Effector memory CD4-positive, alpha-beta T cell (primary cell): ENCODE measurements at regions not wholly inside any gene's neighbourhood (a gene's known extent, or its start where the extent isn't known, plus 50 kb on each side); places are given as distances from the start of the nearest gene placed in this dataset.
"Not testable (repeated sequence)": the region's sequence is repeated elsewhere in the genome, so short reads cannot be mapped to it uniquely, and the experiment has no call there.

ENCODE experiments used
- DNase-seq, 3 donors: peaks; one replicate each; pipeline ENCODE4 v3.0.0-alpha.2; 2020
- H3K27ac ChIP-seq: 2 replicates; pipeline ENCODE4 v1.7.0; 2013; ENCODE audit warnings: mild to moderate bottlenecking, low read length, moderate library complexity; ENCODE audit not compliant: insufficient read depth, poor library complexity, severe bottlenecking
- H3K27me3 ChIP-seq: replicated peaks from 2 replicates; pipeline ENCODE4 v1.7.0; 2013; ENCODE audit warnings: mild to moderate bottlenecking, low read length; ENCODE audit not compliant: insufficient read depth, control insufficient read depth, poor library complexity, severe bottlenecking
- H3K36me3 ChIP-seq: 2 replicates; pipeline ENCODE4 v1.7.0; 2013; ENCODE audit warnings: mild to moderate bottlenecking, low read length, moderate library complexity; ENCODE audit not compliant: control insufficient read depth, insufficient read depth
- H3K4me1 ChIP-seq: 2 replicates; pipeline ENCODE4 v1.7.0; 2013; ENCODE audit warnings: low read length, mild to moderate bottlenecking; ENCODE audit not compliant: control insufficient read depth, insufficient read depth, poor library complexity, severe bottlenecking
- H3K4me3 ChIP-seq: 2 replicates; pipeline ENCODE4 v1.7.0; 2013; ENCODE audit warnings: low read length, low read depth, mild to moderate bottlenecking; ENCODE audit not compliant: insufficient read depth, poor library complexity, severe bottlenecking
- H3K9me3 ChIP-seq: 2 replicates; pipeline ENCODE4 v1.7.0; 2013; ENCODE audit warnings: mild to moderate bottlenecking, low read length, moderate library complexity; ENCODE audit not compliant: control insufficient read depth

GRCh38 chr14:89667983-89668382 is 250.9 kb upstream of the FOXN3 start:
- Histone ChIP-seq H3K9me3 (no peaks in the 10 kb centered on the region), H3K4me1 (no peaks in the 10 kb centered on the region), H3K36me3 (no peaks in the 10 kb centered on the region), H3K4me3 (no peak overlapping the region), H3K27ac (no peak overlapping the region), H3K27me3 (no peaks in the 10 kb centered on the region)
- DNase-seq = no peak

DNA sequence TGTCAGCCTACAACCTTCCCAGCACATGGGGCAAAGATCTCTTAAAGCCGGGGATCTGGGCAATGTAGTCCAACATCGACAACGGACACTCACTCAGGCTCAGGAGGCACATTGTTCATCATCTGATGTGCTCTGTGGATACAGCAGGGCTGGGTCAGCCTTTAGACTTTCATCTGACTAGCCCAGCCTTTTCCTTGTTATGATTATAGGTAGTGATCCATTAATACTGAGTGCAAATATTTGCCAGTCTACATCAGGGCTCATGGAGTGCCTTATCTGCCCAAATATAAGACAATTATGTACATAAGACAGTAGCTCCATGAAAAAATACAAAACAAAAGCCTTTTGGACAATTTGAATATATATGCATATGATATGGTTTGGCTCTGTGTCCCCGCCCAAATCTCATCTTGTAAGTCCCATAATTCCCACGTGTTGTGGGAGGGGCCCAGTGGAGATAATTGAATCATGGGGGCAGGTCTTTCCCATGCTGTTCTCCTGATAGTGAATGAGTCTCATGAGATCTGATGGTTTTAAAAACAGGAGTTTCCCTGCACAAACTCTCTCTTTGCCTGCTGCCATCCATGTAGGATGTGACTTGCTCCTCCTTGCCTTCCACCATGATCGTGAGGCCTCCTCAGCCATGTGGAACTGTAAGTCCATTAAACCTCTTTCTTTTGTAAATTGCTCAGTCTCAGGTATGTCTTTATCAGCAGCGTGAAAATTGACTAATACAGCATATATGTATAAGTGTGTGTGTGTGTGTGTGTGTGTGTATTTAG is 248.5 kb upstream of the FOXN3 start:
- H3K27me3 ChIP-seq, H3K4me1 ChIP-seq, H3K27ac ChIP-seq, H3K9me3 ChIP-seq, H3K4me3 ChIP-seq, DNase-seq, H3K36me3 ChIP-seq: not testable (repeated sequence)

- no peak for DNase-seq
- no peaks in the 10 kb centered on the region for H3K27me3 ChIP-seq
- no peaks in the 10 kb centered on the region for H3K9me3 ChIP-seq
- H3K36me3 ChIP-seq = no peaks in the 10 kb centered on the region
- H3K27ac ChIP-seq = no peak overlapping the region
- no peaks in the 10 kb centered on the region for H3K4me1 ChIP-seq
- H3K4me3 ChIP-seq = no peak overlapping the region
These were observed 244.4 kb upstream of the FOXN3 start for GRCh38 chr14:89661392-89661791.

GRCh38 chr14:89660625-89661233 is 243.7 kb upstream of the FOXN3 start:
- not testable (repeated sequence) for H3K4me3 ChIP-seq, H3K9me3 ChIP-seq, H3K36me3 ChIP-seq, H3K4me1 ChIP-seq, DNase-seq, H3K27me3 ChIP-seq, H3K27ac ChIP-seq

- no peaks in the 10 kb centered on the region for H3K27me3 ChIP-seq
- no peaks in the 10 kb centered on the region for H3K36me3 ChIP-seq
- H3K4me3 ChIP-seq = no peak overlapping the region
- DNase-seq = no peak
- H3K9me3 ChIP-seq = no peaks in the 10 kb centered on the region
- no peak overlapping the region for H3K27ac ChIP-seq
- no peaks in the 10 kb centered on the region for H3K4me1 ChIP-seq
These were observed 243.1 kb upstream of the FOXN3 start for GRCh38 chr14:89660166-89660565.

GRCh38 chr14:89658977-89659670 is 242.1 kb upstream of the FOXN3 start:
- Histone ChIP-seq H3K36me3 (no peaks in the 10 kb centered on the region), H3K4me1 (no peaks in the 10 kb centered on the region), H3K4me3 (no peak overlapping the region), H3K27ac (no peak overlapping the region), H3K27me3 (no peaks in the 10 kb centered on the region), H3K9me3 (no peaks in the 10 kb centered on the region)
- DNase-seq = no peak

DNA sequence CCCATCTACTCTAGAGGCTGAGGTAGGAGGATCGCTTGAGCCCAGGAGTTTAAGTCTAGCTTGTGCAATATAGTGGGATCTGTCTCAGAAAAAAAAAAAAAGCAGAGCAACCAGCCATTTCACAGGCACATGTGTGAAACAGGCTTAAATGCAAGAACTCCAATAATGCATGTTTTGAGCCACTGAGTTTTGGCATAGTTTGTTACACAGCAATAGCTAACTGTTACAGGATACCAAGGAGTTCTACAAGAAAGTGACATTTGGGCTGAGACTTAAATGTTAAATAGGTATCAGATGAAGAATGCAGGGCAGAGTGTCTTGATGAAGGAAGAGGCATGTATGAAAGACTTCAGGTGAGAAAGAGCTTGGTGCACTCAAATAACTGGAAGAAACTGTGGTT is 240.0 kb upstream of the FOXN3 start:
- H3K27me3 ChIP-seq = no peaks in the 10 kb centered on the region
- no peak overlapping the region for H3K27ac ChIP-seq
- no peak overlapping the region for H3K4me3 ChIP-seq
- no peaks in the 10 kb centered on the region for H3K36me3 ChIP-seq
- no peak for DNase-seq
- no peaks in the 10 kb centered on the region for H3K9me3 ChIP-seq
- H3K4me1 ChIP-seq = no peaks in the 10 kb centered on the region

DNA sequence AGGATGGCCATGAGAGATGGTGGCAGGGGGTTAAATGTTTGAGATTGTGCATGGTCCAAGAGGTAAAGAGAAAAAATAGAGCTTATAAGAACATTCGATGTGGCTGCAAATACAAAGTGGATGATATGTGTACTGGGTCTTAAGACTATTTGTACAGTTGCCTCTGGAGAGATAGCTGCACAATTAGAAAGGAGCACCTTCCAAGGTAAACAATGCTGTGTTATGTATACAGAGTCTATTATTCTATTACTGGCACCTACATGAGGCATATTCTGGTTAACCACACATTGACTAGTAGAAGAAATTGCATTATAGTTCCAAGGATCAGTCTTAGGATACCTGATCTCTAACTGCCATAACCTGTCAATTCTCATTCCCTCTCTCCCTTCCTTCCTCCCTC is 238.0 kb upstream of the FOXN3 start:
- H3K36me3 ChIP-seq = no peaks in the 10 kb centered on the region
- no peak overlapping the region for H3K4me3 ChIP-seq
- H3K9me3 ChIP-seq = no peaks in the 10 kb centered on the region
- no peaks in the 10 kb centered on the region for H3K4me1 ChIP-seq
- H3K27ac ChIP-seq = no peak overlapping the region
- no peaks in the 10 kb centered on the region for H3K27me3 ChIP-seq
- no peak for DNase-seq

GRCh38 chr14:89652352-89652751 is 235.3 kb upstream of the FOXN3 start:
- DNase-seq = no peak
- Histone ChIP-seq H3K27ac (no peak overlapping the region), H3K27me3 (no peaks in the 10 kb centered on the region), H3K4me3 (no peak overlapping the region), H3K36me3 (no peaks in the 10 kb centered on the region), H3K9me3 (no peaks in the 10 kb centered on the region), H3K4me1 (no peaks in the 10 kb centered on the region)

DNA sequence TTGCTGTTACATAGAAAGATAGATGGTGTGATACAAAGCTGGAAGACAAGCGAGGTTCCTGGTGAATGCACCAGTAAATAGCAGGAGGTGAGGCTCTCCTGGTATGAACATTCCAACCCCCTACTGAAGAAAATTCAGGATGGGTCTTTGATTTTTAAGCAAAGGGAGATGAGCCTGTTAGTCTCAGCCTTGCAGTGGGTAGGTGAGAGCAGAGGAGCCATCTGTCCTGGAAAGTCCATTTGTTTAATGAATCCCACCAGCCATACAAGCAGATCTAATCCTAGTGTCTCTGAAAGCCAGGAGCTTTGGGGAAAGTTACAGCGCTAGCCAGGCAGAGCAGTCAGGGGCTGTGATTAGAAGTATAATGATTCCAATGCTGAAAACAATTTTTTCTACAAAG is 234.8 kb upstream of the FOXN3 start:
- DNase-seq = no peak
- no peaks in the 10 kb centered on the region for H3K9me3 ChIP-seq
- H3K4me1 ChIP-seq = no peaks in the 10 kb centered on the region
- no peak overlapping the region for H3K27ac ChIP-seq
- H3K36me3 ChIP-seq = no peaks in the 10 kb centered on the region
- no peak overlapping the region for H3K4me3 ChIP-seq
- H3K27me3 ChIP-seq = no peaks in the 10 kb centered on the region
